Neural progenitor cell (in vitro differentiated cells): ENCODE measurements at regions not wholly inside any gene's neighbourhood (a gene's known extent, or its start where the extent isn't known, plus 50 kb on each side); places are given as distances from the start of the nearest gene placed in this dataset.

ENCODE experiments used
- DNase-seq: peaks from one replicate; pipeline ENCODE4 v3.0.0-alpha.2; 2016; ENCODE audit warnings: low spot score
- H2AFZ ChIP-seq: fragments of 200-600 bp; sonication (generic); replicated peaks from 2 replicates; pipeline ENCODE4 v1.6.1; 2016; ENCODE audit warnings: antibody characterized with exemption
- H3F3A ChIP-seq: fragments of 200-600 bp; sonication (generic); 2 replicates; pipeline ENCODE4 v1.6.1; 2016; ENCODE audit warnings: antibody characterized with exemption, low read depth
- H3K27ac ChIP-seq: fragments of 200-600 bp; sonication (generic); 2 replicates; pipeline ENCODE4 v1.5.1; 2016; ENCODE audit warnings: mild to moderate bottlenecking
- H3K27me3 ChIP-seq: fragments of 200-600 bp; sonication (generic); 2 replicates; pipeline ENCODE4 v1.6.1; 2016; ENCODE audit warnings: mild to moderate bottlenecking, moderate library complexity
- H3K36me3 ChIP-seq: fragments of 200-600 bp; sonication (generic); 2 replicates; pipeline ENCODE4 v1.5.1; 2016
- H3K4me1 ChIP-seq: fragments of 200-600 bp; sonication (generic); 2 replicates; pipeline ENCODE4 v1.6.1; 2016; ENCODE audit warnings: mixed run types
- H3K4me2 ChIP-seq: fragments of 200-600 bp; sonication (generic); 2 replicates; pipeline ENCODE4 v1.6.1; 2016
- H3K4me3 ChIP-seq: fragments of 200-600 bp; sonication (generic); 2 replicates; pipeline ENCODE4 v1.5.1; 2016
- H3K79me2 ChIP-seq: fragments of 200-600 bp; sonication (generic); 2 replicates; pipeline ENCODE4 v1.6.1; 2016; ENCODE audit warnings: low read depth
- H3K9ac ChIP-seq: fragments of 200-600 bp; sonication (generic); 2 replicates; pipeline ENCODE4 v1.6.1; 2016
- H3K9me3 ChIP-seq: fragments of 200-600 bp; sonication (generic); 2 replicates; pipeline ENCODE4 v1.5.1; 2016; ENCODE audit warnings: low read depth
- H4K20me1 ChIP-seq: fragments of 200-600 bp; sonication (generic); 2 replicates; pipeline ENCODE4 v1.6.1; 2016; ENCODE audit warnings: low read depth
- H3K27ac Mint-ChIP-seq: 3 replicates; pipeline ENCODE4 v1.8.0; 2021; ENCODE audit warnings: mixed read lengths
- H3K27me3 Mint-ChIP-seq: 2 replicates; pipeline ENCODE4 v1.8.0; 2022; ENCODE audit warnings: low read depth, mild to moderate bottlenecking, inconsistent platforms, moderate library complexity, mixed read lengths; ENCODE audit not compliant: insufficient read depth
- H3K36me3 Mint-ChIP-seq: 3 replicates; pipeline ENCODE4 v1.8.0; 2021; ENCODE audit warnings: mixed read lengths
- H3K4me1 Mint-ChIP-seq: 3 replicates; pipeline ENCODE4 v1.8.0; 2021; ENCODE audit warnings: mixed read lengths
- H3K4me3 Mint-ChIP-seq: 3 replicates; pipeline ENCODE4 v1.8.0; 2021; ENCODE audit warnings: mild to moderate bottlenecking, moderate library complexity, mixed read lengths
- H3K9me3 Mint-ChIP-seq: 3 replicates; pipeline ENCODE4 v1.8.0; 2020; ENCODE audit warnings: mixed read lengths
- CTCF ChIP-seq: fragments of 200-600 bp; sonication (generic); IDR thresholded peaks from 2 replicates; pipeline ENCODE4 v1.5.1; 2017; ENCODE audit warnings: antibody characterized with exemption, mild to moderate bottlenecking
- EZH2 ChIP-seq: fragments of 200-600 bp; sonication (generic); IDR thresholded peaks from 2 replicates; pipeline ENCODE4 v1.6.1; 2017; ENCODE audit warnings: antibody characterized with exemption, mild to moderate bottlenecking, moderate library complexity
- EZH2phosphoT487 ChIP-seq: fragments of 200-600 bp; sonication (generic); IDR thresholded peaks from 2 replicates; pipeline ENCODE4 v1.6.1; 2017; ENCODE audit warnings: antibody characterized with exemption

GRCh38 chr3:81041331-81041730 is 720.1 kb downstream of the GBE1 start:
- Mint-ChIP-seq H3K27me3 (no peaks in the 10 kb centered on the region), H3K4me1 (no peaks in the 10 kb centered on the region), H3K36me3 (no peaks in the 10 kb centered on the region), H3K9me3 (no peaks in the 10 kb centered on the region), H3K4me3 (no peak overlapping the region), H3K27ac (no peak overlapping the region)
- Histone ChIP-seq H3K27ac (no peak overlapping the region), H3K9me3 (no peaks in the 10 kb centered on the region), H4K20me1 (no peaks in the 10 kb centered on the region), H3K9ac (no peak overlapping the region), H3K79me2 (no peaks in the 10 kb centered on the region), H3K4me1 (no peaks in the 10 kb centered on the region), H2AFZ (no peak overlapping the region), H3K4me3 (no peak overlapping the region), H3K36me3 (no peaks in the 10 kb centered on the region), H3F3A (no peaks in the 10 kb centered on the region), H3K27me3 (no peaks in the 10 kb centered on the region), H3K4me2 (no peak overlapping the region)
- DNase-seq, result no peak
- TF ChIP-seq EZH2 (no peak), EZH2phosphoT487 (no peak), CTCF (no peak)

- no peak overlapping the region for H3K27ac ChIP-seq
- H3K4me2 ChIP-seq, result no peak overlapping the region
- no peaks in the 10 kb centered on the region for H3K36me3 Mint-ChIP-seq
- H3K9me3 ChIP-seq, result no peaks in the 10 kb centered on the region
- H3K4me3 Mint-ChIP-seq, result no peak overlapping the region
- H3K27ac Mint-ChIP-seq, result no peak overlapping the region
- H3K4me1 Mint-ChIP-seq, result no peaks in the 10 kb centered on the region
- H3K36me3 ChIP-seq, result no peaks in the 10 kb centered on the region
- no peak for DNase-seq
- H3K79me2 ChIP-seq, result no peaks in the 10 kb centered on the region
- H3K9ac ChIP-seq, result no peak overlapping the region
- H3K27me3 Mint-ChIP-seq, result no peaks in the 10 kb centered on the region
- H2AFZ ChIP-seq, result no peak overlapping the region
- TF ChIP-seq CTCF, result no peak
- no peak for TF ChIP-seq EZH2phosphoT487
- no peak for TF ChIP-seq EZH2
- no peaks in the 10 kb centered on the region for H3F3A ChIP-seq
- H3K4me1 ChIP-seq, result no peaks in the 10 kb centered on the region
- no peak overlapping the region for H3K4me3 ChIP-seq
- no peaks in the 10 kb centered on the region for H4K20me1 ChIP-seq
- H3K27me3 ChIP-seq, result no peaks in the 10 kb centered on the region
- no peaks in the 10 kb centered on the region for H3K9me3 Mint-ChIP-seq
Measured at GRCh38 chr3:81040107-81040506, 721.3 kb downstream of the GBE1 start.

- no peaks in the 10 kb centered on the region for H3K9me3 Mint-ChIP-seq
- Histone ChIP-seq H2AFZ (no peak overlapping the region), H3F3A (no peaks in the 10 kb centered on the region), H3K27ac (no peak overlapping the region), H3K36me3 (no peaks in the 10 kb centered on the region), H3K4me1 (no peaks in the 10 kb centered on the region), H3K4me2 (no peak overlapping the region), H3K9me3 (no peaks in the 10 kb centered on the region), H3K4me3 (no peak overlapping the region), H3K9ac (no peak overlapping the region), H3K27me3 (no peaks in the 10 kb centered on the region), H3K79me2 (no peaks in the 10 kb centered on the region), H4K20me1 (no peaks in the 10 kb centered on the region)
- no peak overlapping the region for H3K4me3 Mint-ChIP-seq
- TF ChIP-seq CTCF, result no peak
- TF ChIP-seq EZH2phosphoT487, result no peak
- H3K27me3 Mint-ChIP-seq, result peaks cover 2% of the 10 kb centered on the region
- no peak for DNase-seq
- H3K36me3 Mint-ChIP-seq, result no peaks in the 10 kb centered on the region
- H3K27ac Mint-ChIP-seq, result no peak overlapping the region
- H3K4me1 Mint-ChIP-seq, result no peaks in the 10 kb centered on the region
Measured at GRCh38 chr3:81033684-81034083, 727.8 kb downstream of the GBE1 start.

- Histone ChIP-seq H3K27ac (no peak overlapping the region), H2AFZ (no peak overlapping the region), H4K20me1 (no peaks in the 10 kb centered on the region), H3K4me3 (no peak overlapping the region), H3K4me1 (no peaks in the 10 kb centered on the region), H3K9ac (no peak overlapping the region), H3K27me3 (no peaks in the 10 kb centered on the region), H3K9me3 (no peaks in the 10 kb centered on the region), H3K79me2 (no peaks in the 10 kb centered on the region), H3K36me3 (no peaks in the 10 kb centered on the region), H3K4me2 (no peak overlapping the region), H3F3A (no peaks in the 10 kb centered on the region)
- TF ChIP-seq CTCF, result no peak
- no peak for TF ChIP-seq EZH2
- Mint-ChIP-seq H3K9me3 (no peaks in the 10 kb centered on the region), H3K36me3 (no peaks in the 10 kb centered on the region), H3K27me3 (peaks cover 2% of the 10 kb centered on the region), H3K27ac (no peak overlapping the region), H3K4me1 (no peaks in the 10 kb centered on the region), H3K4me3 (no peak overlapping the region)
- no peak for DNase-seq
Measured at GRCh38 chr3:81033185-81033584, 728.3 kb downstream of the GBE1 start.
